ENCODE measurements at regions not wholly inside any gene's neighbourhood (a gene's known extent, or its start where the extent isn't known, plus 50 kb on each side); places are given as distances from the start of the nearest gene placed in this dataset.

- BruUV-seq (replicated peaks) = no TSS peak
- DNase-seq (ENCODE audit: low read depth, low spot score) (no peak), ATAC-seq (no peak)
- POLR2A ChIA-PET = no interaction called here
- TF ChIP-seq REST (IDR thresholded peaks at IDR 0.05; ENCODE audit: insufficient read depth in 1 of 2, low read depth in 2 of 2, low read length in 1 of 2) (no peak), CTCF (IDR thresholded peaks at IDR 0.05) (no peak), POLR2AphosphoS5 (IDR thresholded peaks at IDR 0.05; ENCODE audit: low read depth, low read length) (no peak), TCF7L2 (IDR thresholded peaks at IDR 0.05; ENCODE audit: low read depth, low read length) (no peak), SIN3A (IDR thresholded peaks at IDR 0.05; ENCODE audit: borderline replicate concordance, insufficient read depth, low read depth, low read length) (no peak)
- intact Hi-C loops (cut with micrococcal nuclease; ENCODE audit: unreplicated experiment) = no loop called here
- in situ Hi-C loops (cut with HindIII; ENCODE audit: low pct_unique_long_range_greater_than_20kb, low sequenced_read_pairs) = no loop called here
- CTCF ChIA-PET = no interaction called here
- no peaks in the 10 kb centered on the region for H3K9me3 ChIP-seq (ENCODE audit: control insufficient read depth, insufficient read depth, low read depth, low read length)
- no peak overlapping the region for H3K27ac ChIP-seq (ENCODE audit: low read length)
- H3K4me1 ChIP-seq (ENCODE audit: control insufficient read depth, insufficient read depth, low read length) = no peaks in the 10 kb centered on the region
- H3K4me3 ChIP-seq (ENCODE audit: low read depth in 2 of 2, low read length in 2 of 2) = no peak overlapping the region
- no peaks in the 10 kb centered on the region for H3K36me3 ChIP-seq (ENCODE audit: control insufficient read depth, insufficient read depth, low read length)
- H3K27me3 ChIP-seq (ENCODE audit: control insufficient read depth, insufficient read depth, low read length) = peaks cover 3% of the 10 kb centered on the region; the same call in 1 of the 2 replicates
Observed at GRCh38 chr14:36021591-36022320, 154.8 kb downstream of the PTCSC3 start.

GRCh38 chr14:36021030-36021422, 155.5 kb downstream of the PTCSC3 start:
- no peaks in the 10 kb centered on the region for H3K4me1 ChIP-seq (ENCODE audit: control insufficient read depth, insufficient read depth, low read length)
- no peak for TF ChIP-seq POLR2AphosphoS5 (IDR thresholded peaks at IDR 0.05; ENCODE audit: low read depth, low read length)
- TF ChIP-seq TCF7L2 (IDR thresholded peaks at IDR 0.05; ENCODE audit: low read depth, low read length) = no peak
- no peak for TF ChIP-seq REST (IDR thresholded peaks at IDR 0.05; ENCODE audit: insufficient read depth in 1 of 2, low read depth in 2 of 2, low read length in 1 of 2)
- TF ChIP-seq CTCF (IDR thresholded peaks at IDR 0.05) = no peak
- TF ChIP-seq SIN3A (IDR thresholded peaks at IDR 0.05; ENCODE audit: borderline replicate concordance, insufficient read depth, low read depth, low read length) = no peak
- H3K27ac ChIP-seq (ENCODE audit: low read length) = no peak overlapping the region
- BruUV-seq (replicated peaks) = no TSS peak
- H3K36me3 ChIP-seq (ENCODE audit: control insufficient read depth, insufficient read depth, low read length) = no peaks in the 10 kb centered on the region
- peaks cover 3% of the 10 kb centered on the region; the same call in 1 of the 2 replicates for H3K27me3 ChIP-seq (ENCODE audit: control insufficient read depth, insufficient read depth, low read length)
- ChIA-PET CTCF (no interaction called here), POLR2A (no interaction called here)
- H3K4me3 ChIP-seq (ENCODE audit: low read depth in 2 of 2, low read length in 2 of 2) = no peak overlapping the region
- in situ Hi-C loops (cut with HindIII; ENCODE audit: low pct_unique_long_range_greater_than_20kb, low sequenced_read_pairs) (no loop called here), intact Hi-C loops (cut with micrococcal nuclease; ENCODE audit: unreplicated experiment) (no loop called here)
- H3K9me3 ChIP-seq (ENCODE audit: control insufficient read depth, insufficient read depth, low read depth, low read length) = no peaks in the 10 kb centered on the region
- ATAC-seq (no peak), DNase-seq (ENCODE audit: low read depth, low spot score) (no peak)

All from Panc1 (cell line).